Body of pancreas (tissue), 4 donors: ENCODE measurements at regions not wholly inside any gene's neighbourhood (a gene's known extent, or its start where the extent isn't known, plus 50 kb on each side); places are given as distances from the start of the nearest gene placed in this dataset.
"Not testable (repeated sequence)": the region's sequence is repeated elsewhere in the genome, so short reads cannot be mapped to it uniquely, and the experiment has no call there.

Experiments used
- ATAC-seq: fragments of 150-250 bp; one replicate; pipeline ENCODE4 v1.9.1; 2016
- DNase-seq, 4 donors: peaks; one replicate each; pipeline ENCODE4 v3.0.0-alpha.2; 2019
- H3K27ac ChIP-seq, 4 donors: fragments of 200-600 bp; sonication (generic); 1 replicate in 3 of 4; 2 replicates in 1 of 4; pipeline versions ENCODE4 v1.5.1 to v1.6.1; 2016 to 2019; ENCODE audit warnings: mild to moderate bottlenecking in 1 of 4, mixed read lengths in 1 of 4, moderate library complexity in 1 of 4
- H3K27me3 ChIP-seq, 2 donors: fragments of 200-600 bp; sonication (generic); one replicate each; pipeline ENCODE4 v1.6.0; 2016; ENCODE audit warnings: mild to moderate bottlenecking in 1 of 2
- H3K36me3 ChIP-seq, 2 donors: fragments of 200-600 bp; sonication (generic); replicated peaks in 1 of 2; 2 replicates each; pipeline ENCODE4 v1.5.1; 2016; ENCODE audit warnings: low read depth in 2 of 2; ENCODE audit not compliant: insufficient read depth in 1 of 2
- H3K4me1 ChIP-seq: fragments of 200-600 bp; sonication (generic); one replicate; pipeline ENCODE4 v1.6.0; 2016
- H3K4me3 ChIP-seq, 2 donors: fragments of 200-600 bp; sonication (generic); 1 replicate in 1 of 2; 2 replicates in 1 of 2; pipeline ENCODE4 v1.5.1; 2016 to 2019
- H3K9me3 ChIP-seq, 3 donors: fragments of 200-600 bp; sonication (generic); 1 replicate in 2 of 3; 2 replicates in 1 of 3; pipeline ENCODE4 v1.5.1; 2016
- POLR2A ChIP-seq, 3 donors: fragments of 450-650 bp; IDR thresholded peaks; one replicate each; pipeline ENCODE4 v1.6.1; 2016; ENCODE audit warnings: antibody characterized with exemption in 3 of 3, mild to moderate bottlenecking in 2 of 3
- WGBS, 2 donors: methylation state at CpG; one replicate each; pipeline ENCODE4 v1.1.5; 2017; 5-methylcytosine and 5-hydroxymethylcytosine counted together
- intact Hi-C: fragments of 100-400 bp; cut with DNase I; formaldehyde crosslinking; loops from one replicate; pipeline ENCODE4 v1.15.1; 2023
- TF ChIP-seq, protein P1 (sequence below), 7 experiments: fragments of 450-650 bp in 4 of 7; fragments of 200-600 bp in 3 of 7; sonication (generic) in 3 of 7; IDR thresholded peaks; one replicate each; pipeline ENCODE4 v1.5.1; 2016 to 2019; ENCODE audit warnings: antibody characterized with exemption in 7 of 7

DNA sequence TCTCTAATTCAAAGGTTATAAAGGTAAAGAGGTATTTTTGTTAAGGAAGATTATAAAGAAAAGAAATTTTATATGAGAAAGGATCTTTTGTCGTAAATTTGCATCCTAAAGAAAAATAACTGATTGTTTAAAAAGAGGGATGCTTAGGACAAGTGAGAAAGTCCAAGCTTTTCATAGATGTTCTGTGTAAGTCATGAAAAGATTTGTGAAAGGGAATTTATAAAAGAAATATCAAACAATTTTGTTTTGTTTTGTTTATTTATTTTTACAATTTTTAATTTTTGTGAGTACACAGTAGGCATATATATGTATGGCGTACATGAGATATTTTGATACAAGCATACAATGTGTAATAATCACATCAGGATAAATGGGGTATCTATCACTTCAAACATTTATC is 145.2 kb downstream of the ADSS2 start:
- H3K4me3 ChIP-seq = no peak overlapping the region
- DNase-seq (no peak), ATAC-seq (no peak)
- H3K27me3 ChIP-seq = no peaks in the 10 kb centered on the region
- 91 to 92% methylated on average over 2 of the region's 2 CpGs for WGBS, 2 donors
- intact Hi-C loops = no loop called here
- H3K4me1 ChIP-seq = no peaks in the 10 kb centered on the region
- no peaks in the 10 kb centered on the region for H3K9me3 ChIP-seq
- no peak overlapping the region for H3K27ac ChIP-seq
- TF ChIP-seq, protein P1, sequence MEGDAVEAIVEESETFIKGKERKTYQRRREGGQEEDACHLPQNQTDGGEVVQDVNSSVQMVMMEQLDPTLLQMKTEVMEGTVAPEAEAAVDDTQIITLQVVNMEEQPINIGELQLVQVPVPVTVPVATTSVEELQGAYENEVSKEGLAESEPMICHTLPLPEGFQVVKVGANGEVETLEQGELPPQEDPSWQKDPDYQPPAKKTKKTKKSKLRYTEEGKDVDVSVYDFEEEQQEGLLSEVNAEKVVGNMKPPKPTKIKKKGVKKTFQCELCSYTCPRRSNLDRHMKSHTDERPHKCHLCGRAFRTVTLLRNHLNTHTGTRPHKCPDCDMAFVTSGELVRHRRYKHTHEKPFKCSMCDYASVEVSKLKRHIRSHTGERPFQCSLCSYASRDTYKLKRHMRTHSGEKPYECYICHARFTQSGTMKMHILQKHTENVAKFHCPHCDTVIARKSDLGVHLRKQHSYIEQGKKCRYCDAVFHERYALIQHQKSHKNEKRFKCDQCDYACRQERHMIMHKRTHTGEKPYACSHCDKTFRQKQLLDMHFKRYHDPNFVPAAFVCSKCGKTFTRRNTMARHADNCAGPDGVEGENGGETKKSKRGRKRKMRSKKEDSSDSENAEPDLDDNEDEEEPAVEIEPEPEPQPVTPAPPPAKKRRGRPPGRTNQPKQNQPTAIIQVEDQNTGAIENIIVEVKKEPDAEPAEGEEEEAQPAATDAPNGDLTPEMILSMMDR (IDR thresholded peaks at IDR 0.05) = no peak
- no peak for TF ChIP-seq POLR2A (IDR thresholded peaks at IDR 0.05)
- no peaks in the 10 kb centered on the region for H3K36me3 ChIP-seq

DNA sequence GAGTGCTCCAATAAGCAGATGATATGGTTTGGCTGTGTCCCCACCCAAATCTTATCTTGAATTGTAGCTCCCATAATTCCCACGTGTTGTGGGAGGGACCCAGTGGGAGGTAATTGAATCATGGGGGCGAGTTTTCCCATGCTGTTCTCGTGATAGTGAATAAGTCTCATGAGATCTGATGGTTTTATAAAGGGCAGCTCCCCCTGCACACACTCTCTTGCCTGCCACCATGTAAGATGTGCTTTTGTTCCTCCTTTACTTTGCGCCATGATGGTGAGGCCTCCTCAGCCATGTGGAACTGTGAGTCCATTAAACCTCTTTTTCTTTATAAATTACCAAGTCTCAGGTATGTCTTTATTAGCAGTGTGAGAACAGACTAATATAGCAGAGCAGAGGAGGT is 142.5 kb downstream of the ADSS2 start:
- H3K9me3 ChIP-seq, H3K4me1 ChIP-seq, intact Hi-C loops, H3K27me3 ChIP-seq, DNase-seq, ATAC-seq, H3K4me3 ChIP-seq, H3K27ac ChIP-seq, H3K36me3 ChIP-seq: not testable (repeated sequence)
- WGBS, 2 donors = 80 to 90% methylated on average over 4 of the region's 4 CpGs

DNA sequence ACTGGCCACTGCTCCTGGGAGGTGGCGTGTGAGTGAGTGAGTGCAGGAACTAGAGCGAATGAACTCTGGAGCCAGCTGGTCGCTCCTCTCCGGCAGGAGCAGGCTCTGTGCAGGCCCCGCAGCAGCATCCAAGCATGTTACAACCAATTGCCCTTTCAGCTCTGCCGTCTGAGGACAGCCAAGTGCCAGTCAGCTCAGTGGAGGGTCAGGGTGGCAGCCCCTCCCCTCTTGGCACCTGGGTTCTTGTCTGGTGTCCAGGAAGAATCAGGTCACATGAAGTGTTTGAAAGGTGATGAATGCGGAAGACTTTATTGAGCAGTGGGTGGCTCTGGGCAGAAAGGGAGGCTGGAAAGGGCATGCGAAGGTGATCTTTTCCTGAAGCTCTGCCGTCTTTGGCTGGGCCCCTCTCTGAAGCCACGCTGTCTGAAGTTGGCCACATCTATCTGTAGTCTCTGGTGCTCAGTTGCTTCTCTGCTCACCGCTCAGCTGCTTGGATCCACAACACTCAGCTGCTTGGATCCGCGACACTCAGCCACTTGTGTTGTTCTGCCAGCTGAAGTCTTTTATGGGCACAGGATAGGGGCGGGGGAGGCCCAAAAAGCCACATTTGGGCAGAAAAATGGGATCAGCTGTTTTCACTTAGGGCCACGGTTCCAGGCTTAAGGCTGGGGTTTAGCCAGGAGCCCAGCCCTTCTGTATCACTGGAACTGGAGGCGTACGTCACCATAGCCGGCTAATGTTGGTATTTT is 139.8 kb downstream of the ADSS2 start:
- intact Hi-C loops = no loop called here
- no peak overlapping the region for H3K27ac ChIP-seq
- DNase-seq = no peak
- H3K36me3 ChIP-seq = no peaks in the 10 kb centered on the region
- H3K4me1 ChIP-seq = no peaks in the 10 kb centered on the region
- no peak for ATAC-seq
- WGBS, 2 donors = 87% methylated on average over 18 of the region's 18 CpGs
- H3K27me3 ChIP-seq = no peaks in the 10 kb centered on the region
- H3K9me3 ChIP-seq = no peaks in the 10 kb centered on the region
- TF ChIP-seq, protein P1 (IDR thresholded peaks at IDR 0.05) = no peak
- TF ChIP-seq POLR2A (IDR thresholded peaks at IDR 0.05) = no peak
- no peak overlapping the region for H3K4me3 ChIP-seq

GRCh38 chr1:244313346-244313745 is 138.4 kb downstream of the ADSS2 start:
- DNase-seq (no peak), ATAC-seq (no peak)
- Histone ChIP-seq H3K27me3 (no peaks in the 10 kb centered on the region), H3K4me3 (no peak overlapping the region), H3K27ac (no peak overlapping the region), H3K36me3 (no peaks in the 10 kb centered on the region), H3K9me3 (no peaks in the 10 kb centered on the region), H3K4me1 (no peaks in the 10 kb centered on the region)
- WGBS, 2 donors = 90 to 94% methylated on average over 9 of the region's 9 CpGs
- intact Hi-C loops = no loop called here
- TF ChIP-seq POLR2A (IDR thresholded peaks at IDR 0.05) = no peak
- TF ChIP-seq, protein P1 (IDR thresholded peaks at IDR 0.05) = no peak

DNA sequence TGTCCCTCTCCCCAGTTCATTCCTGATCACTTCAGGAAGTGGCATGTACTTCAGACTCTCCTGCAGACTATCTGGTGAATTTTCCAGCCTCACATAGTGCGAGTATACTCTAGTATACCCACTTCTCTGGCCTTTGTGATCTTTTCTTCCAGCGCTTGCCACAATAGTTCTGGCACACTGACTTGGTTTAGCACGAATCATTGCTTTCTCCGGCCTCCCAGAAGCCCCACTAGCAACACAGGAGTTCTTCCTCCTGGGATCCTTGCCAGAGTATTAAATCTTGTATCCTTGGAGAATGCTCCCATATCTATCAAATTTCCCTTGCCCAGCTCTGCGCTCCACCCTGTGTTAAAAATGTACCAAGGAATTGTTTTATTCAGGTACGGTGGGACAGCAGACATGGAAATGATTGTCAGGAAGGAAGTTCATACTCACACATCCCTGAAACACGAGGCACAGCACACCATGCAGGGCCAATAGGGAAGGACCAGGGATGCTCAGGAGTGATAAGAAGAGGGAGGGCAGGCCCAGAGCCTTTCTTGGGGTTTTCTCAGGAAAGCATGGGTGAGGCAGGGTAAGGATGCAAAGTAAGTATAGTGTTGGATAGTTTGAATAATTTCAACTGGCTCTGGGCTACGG is 136.7 kb downstream of the ADSS2 start:
- Histone ChIP-seq H3K4me3 (no peak overlapping the region), H3K27me3 (no peaks in the 10 kb centered on the region), H3K36me3 (no peaks in the 10 kb centered on the region), H3K9me3 (no peaks in the 10 kb centered on the region), H3K27ac (no peak overlapping the region), H3K4me1 (no peaks in the 10 kb centered on the region)
- intact Hi-C loops = no loop called here
- no peak for TF ChIP-seq POLR2A (IDR thresholded peaks at IDR 0.05)
- TF ChIP-seq, protein P1 (IDR thresholded peaks at IDR 0.05) = no peak
- no peak for DNase-seq
- ATAC-seq = no peak
- 63 to 68% methylated on average over 8 of the region's 8 CpGs for WGBS, 2 donors
